ENCODE measurements at regions not wholly inside any gene's neighbourhood (a gene's known extent, or its start where the extent isn't known, plus 50 kb on each side); places are given as distances from the start of the nearest gene placed in this dataset.
"Not testable (repeated sequence)": the region's sequence is repeated elsewhere in the genome, so short reads cannot be mapped to it uniquely, and the experiment has no call there.

DNA sequence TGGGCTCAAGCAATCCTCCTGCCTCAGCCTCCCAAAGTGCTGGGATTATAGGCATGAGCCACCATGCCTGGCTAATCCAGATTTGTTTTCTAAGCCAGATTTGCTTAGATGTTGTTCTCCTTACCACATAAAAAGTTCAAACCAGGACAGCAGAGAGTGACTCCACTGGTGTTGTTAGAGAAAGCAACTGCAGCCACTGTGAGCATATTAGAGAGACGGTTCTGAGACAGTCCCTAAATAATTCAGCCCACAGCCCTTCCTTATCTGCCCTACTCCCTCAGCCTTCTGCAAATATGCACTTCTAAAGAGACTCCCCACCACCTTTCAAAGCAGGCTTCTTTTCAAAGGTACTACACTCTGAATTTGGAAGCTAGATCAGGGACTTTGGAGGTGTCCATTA is 96.1 kb downstream of the DRD1 start:
- in situ Hi-C loops (cut with HindIII; ENCODE audit: low sequenced_read_pairs): no loop called here

DNA sequence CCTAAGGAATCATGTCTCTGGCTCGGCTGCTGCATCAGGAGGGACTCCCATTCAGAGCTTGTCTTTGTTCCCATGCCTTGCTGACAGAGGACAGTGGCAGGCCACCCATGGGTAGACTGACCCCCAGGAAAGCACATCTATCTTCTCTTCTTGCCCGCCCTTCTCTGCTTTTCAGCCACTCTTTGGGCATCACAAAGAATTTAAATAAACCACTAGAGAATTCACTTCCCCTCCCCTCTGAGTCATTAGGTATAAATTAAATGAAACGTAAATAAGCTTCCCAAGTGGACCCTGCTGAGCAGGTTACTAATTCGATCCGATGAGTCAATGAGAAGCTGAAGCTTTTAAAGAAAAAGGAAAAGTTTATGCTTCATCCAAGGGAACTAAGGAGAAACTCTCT is 97.0 kb downstream of the DRD1 start:
- in situ Hi-C loops (cut with HindIII; ENCODE audit: low sequenced_read_pairs): no loop called here

DNA sequence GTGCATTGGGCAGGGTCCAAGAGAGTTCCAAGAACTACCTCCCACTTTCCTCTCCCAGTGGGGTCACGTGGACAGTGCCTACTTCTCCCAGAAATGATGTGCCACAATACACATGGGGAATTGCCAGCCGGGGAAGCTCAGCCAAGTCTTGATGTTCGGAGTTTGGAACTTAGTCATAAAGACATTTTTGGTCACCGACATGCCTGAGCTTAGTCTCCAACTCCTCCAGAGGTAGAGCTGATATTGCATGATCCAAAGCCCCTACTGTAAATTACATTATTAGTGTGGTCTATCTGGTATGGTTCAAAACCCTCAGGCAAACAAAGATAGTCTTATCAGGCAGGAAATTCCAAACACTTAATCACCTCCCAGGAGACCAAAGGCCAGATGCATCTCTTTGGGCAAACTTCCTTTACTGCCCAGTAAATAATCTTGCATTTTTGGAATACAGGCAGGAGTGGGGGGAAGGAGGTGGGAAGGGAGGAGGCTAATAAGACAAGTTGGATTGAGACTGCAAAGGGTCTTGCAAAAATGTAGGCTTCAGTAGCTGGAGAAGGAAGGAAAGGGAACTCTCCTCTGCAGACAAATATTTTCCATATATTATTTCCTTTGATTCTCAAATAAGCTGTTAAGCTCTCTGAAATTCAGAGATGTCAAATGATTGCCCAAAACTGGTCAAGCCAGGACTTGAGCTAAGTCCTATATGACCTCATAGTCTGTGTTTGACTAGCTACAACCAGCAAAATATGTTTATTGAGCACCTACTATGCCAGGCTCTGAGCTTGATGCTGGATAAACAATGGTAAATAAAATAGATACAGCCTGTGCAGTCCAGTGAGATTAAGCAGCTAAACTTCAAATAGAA is 99.4 kb downstream of the DRD1 start:
- in situ Hi-C loops (cut with HindIII; ENCODE audit: low sequenced_read_pairs): no loop called here

DNA sequence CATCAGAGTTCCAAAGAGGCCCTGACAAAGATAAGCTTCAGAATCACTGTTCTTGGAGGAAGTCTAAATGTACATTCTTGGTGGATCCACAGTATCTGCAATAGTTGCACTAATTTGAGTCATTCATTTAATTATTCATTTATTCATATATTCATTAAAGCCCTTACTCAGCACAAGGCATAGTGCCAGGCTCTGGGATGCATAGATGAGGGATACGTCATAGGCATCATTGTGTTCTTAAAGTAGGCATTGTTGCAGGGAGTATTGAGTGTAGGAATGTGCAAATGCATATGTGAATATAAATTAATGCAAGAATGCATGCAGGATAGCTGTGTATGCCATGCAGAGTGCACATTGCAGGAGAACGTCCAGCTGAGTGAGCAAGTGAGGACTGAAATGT is 100.7 kb downstream of the DRD1 start:
- in situ Hi-C loops (cut with HindIII; ENCODE audit: low sequenced_read_pairs): no loop called here

DNA sequence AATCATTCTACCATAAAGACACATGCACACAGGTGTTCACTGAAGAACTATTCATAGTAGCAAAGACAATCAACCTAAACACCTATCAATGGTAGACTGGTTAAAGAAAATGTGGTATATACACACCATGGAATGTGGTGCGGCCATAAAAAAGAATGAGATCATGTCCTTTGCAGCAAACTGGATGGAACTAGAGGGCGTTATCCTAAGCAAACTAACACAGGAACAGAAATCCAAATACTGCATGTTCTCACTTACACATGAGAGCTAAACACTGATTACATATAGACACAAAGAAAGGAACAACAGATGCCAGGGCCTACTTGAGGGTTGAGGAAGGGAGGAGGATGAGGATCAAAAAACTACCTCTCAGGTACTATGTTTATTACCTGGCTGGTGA is 103.8 kb downstream of the DRD1 start:
- in situ Hi-C loops (cut with HindIII; ENCODE audit: low sequenced_read_pairs): no loop called here

DNA sequence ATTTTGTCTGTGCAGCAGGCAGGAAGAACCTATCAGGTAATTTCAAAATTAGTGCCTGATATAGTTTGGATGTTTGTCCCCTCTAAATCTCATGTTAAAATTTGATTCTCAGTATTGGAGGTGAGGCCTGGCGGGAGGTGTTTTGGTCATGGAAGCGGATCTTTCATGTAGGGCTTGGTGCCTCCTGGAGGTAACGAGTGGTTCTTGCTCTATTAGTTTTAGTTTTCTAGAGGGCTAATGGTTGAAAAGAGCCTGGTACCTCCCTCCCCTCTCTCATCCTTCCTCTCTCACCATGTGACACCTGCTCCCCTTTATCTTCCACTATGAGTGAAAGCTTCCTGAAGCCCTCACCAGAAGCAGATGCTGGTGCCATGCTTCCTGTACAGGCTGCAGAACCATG is 106.3 kb downstream of the DRD1 start:
- in situ Hi-C loops (cut with HindIII; ENCODE audit: low sequenced_read_pairs): no loop called here

DNA sequence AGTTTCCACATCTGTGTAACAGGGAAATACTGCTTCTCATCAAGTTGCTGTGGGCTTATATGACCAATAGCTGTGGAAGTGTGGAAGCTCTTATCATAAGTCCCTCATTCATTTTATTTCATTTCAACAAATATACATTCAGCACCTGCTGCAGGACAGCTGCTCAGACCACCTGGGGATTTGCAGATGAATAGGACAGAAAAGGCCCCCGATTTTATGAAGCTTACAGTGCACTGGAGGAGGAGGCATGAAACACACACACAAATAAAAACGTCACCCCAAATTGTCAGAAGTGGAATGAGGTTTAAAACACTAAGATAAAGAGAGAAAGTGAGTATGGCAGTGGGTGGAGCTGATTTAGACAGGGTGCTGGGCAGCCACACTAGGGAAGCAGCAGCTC is 107.2 kb downstream of the DRD1 start:
- in situ Hi-C loops (cut with HindIII; ENCODE audit: low sequenced_read_pairs): no loop called here

DNA sequence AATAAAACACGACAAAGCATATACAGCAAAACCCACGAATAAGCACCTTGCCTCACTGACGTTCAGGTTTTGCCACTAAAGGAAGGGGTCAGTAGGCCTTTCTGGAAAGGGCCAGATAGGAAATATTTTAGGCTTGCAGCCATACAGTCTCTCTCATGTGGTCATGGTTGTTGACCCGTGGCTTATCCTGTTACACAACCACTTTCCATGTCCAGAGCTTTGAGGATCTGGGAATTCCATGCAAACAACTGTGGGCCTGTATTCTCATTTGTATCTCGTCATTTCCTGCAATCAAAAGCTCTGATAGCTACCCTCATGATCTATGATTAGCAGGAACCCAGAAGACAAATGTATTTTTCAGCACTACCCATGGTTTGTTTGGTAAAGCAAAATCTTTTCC is 108.3 kb downstream of the DRD1 start:
- in situ Hi-C loops (cut with HindIII; ENCODE audit: low sequenced_read_pairs): no loop called here

DNA sequence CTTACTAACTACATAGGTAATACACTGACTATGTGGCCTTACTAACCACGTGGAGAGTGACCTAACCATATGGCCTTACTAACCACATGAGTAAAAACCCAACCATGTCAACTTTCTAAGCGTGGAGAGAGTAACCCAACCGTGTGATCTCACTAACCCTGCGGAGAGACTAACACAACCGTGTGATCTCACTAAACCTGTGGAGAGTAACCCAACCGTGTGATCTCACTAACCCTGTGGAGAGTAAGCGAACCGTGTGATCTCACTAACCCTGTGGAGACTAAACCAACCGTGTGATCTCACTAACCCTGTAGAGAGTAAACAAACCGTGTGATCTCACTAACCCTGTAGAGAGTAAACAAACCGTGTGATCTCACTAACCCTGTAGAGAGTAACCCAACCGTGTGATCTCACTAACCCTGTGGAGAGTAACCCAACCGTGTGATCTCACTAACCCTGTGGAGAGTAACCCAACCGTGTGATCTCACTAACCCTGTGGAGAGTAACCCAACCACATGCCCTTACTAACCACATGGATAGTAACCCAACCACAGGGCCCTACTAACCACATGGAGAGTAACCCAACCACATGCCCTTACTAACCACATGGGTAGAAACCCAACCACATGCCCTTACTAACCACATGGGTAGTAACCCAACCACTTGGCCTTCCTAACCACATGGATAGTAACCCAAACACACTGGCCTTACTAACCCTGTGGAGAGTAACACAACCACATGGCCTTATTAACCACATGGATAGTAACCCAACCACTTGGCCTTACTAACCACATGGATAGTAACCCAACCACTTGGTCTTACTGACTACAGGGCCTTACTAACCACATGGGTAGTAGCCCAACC is 112.6 kb downstream of the DRD1 start:
- in situ Hi-C loops (cut with HindIII; ENCODE audit: low sequenced_read_pairs): not testable (repeated sequence)

DNA sequence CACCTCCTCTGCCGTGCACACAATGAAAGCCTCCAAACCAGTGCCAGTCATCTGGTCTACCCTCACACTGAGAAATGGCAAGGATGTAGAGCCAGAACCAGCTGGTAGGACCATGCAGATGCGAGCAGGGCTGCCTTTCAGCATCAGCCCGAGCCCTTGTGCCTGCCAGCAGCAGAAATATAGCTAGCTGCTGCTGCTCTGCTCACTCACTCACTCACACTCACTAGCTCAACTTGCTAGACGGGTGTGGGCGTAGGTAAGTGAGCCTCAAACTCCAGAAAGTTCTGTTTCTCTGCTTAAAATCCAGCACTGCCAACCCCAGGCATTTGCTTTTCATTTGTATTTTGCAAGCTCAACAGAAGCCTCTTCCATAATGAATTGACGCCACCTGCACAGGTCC is 114.0 kb downstream of the DRD1 start:
- in situ Hi-C loops (cut with HindIII; ENCODE audit: low sequenced_read_pairs): no loop called here

DNA sequence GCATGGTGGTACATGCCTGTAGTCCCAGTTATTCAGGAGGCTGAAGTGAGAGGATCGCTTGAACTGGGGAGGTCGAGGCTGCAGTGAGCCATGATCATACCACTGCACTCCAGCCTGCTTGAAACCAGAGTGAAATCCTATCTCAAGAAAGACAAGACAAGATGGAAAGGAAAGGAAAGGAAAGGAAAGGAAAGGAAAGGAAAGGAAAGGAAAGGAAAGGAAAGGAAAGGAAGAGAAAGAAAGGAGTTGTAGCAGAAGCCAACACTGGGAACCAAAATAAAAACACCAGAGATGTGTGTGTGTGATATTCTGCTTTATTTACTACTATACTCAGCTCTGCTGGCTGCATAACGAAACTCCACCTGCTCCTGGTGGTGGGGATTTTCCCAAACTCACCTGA is 115.3 kb downstream of the DRD1 start:
- in situ Hi-C loops (cut with HindIII; ENCODE audit: low sequenced_read_pairs): no loop called here

DNA sequence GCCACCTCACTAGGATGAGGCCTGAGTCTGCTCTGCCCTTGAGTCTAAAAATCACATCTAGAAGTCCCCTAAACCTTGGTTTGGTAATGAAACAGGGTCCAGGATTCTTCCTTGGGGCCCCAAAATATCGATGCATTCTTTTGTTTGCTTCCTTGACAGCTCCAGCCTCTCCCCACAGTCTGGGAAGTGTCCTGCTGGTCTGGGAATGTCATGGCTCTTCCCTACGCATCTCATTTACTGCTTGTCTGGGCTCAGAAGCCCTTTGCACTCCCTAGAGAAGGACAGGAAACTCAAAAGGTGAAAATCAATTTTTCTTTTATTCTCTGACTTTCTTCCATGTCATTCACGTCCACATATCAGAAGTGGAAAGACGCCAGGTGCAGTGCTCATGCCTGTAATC is 115.8 kb downstream of the DRD1 start:
- in situ Hi-C loops (cut with HindIII; ENCODE audit: low sequenced_read_pairs): no loop called here

DNA sequence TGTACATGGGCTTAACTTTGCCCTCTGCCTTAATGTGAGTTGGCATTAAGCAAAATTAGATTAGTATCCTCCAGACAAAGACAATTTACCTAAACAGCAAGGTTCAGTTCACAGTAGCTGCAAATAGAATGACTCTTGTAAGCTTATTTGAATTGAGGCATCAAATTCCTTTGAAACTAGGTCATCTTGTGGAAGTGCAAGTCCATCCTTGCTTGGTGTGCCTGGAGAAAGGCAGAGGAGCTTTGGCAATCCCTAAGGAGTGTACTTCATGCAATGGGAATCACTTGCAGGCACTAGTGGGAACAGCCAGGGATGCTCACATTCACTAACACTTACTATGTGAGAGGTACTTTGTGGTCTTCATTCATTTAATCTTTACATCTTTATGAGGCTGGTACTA is 118.3 kb downstream of the DRD1 start:
- in situ Hi-C loops (cut with HindIII; ENCODE audit: low sequenced_read_pairs): no loop called here

DNA sequence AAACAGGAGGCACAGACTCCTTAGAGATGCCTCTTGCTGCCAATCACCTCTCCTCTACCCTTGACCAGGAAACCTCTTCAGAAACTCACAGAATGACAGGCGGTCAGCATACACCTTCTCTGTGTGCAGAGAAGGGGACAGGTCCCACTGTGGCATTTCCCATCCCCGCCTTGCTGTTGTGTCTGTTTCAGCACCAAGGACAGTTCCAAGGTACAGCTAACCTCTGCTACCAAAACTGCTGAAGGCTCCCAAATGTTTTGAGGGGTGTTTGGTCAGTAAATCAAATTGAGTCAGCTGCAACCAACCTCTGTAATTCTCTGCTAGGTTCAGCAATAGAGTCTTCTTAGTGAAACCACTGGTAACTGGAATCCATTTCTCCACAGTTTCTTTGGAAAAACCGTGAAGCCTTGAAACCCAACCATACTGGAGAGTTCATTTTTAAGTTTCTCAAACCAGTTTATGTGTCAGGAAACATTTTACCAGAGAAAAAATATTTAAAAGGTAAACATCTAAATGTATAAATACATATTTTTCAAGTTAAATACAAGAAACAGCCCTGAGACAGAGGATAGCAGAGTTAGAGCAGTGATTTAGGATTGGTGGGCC is 122.0 kb downstream of the DRD1 start:
- in situ Hi-C loops (cut with HindIII; ENCODE audit: low sequenced_read_pairs): no loop called here

DNA sequence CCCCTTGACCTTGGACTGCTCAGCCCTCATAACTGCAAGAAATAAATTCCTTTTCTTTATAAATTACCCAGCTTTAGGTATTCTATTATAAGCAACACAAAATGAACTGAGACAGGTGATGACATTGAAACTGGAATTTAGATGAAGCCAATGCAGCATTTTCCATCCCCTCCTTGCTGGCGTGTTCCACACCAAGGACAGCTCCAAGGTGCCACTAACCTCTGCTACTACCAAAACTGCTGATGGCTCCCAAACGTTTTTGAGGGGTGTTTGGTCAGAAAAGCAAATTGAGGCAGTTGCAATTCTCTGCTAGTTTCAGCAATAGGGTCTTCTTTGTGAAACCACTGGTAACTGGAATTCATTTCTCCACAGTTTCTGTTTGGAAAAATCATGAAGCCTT is 124.8 kb downstream of the DRD1 start:
- in situ Hi-C loops (cut with HindIII; ENCODE audit: low sequenced_read_pairs): no loop called here

DNA sequence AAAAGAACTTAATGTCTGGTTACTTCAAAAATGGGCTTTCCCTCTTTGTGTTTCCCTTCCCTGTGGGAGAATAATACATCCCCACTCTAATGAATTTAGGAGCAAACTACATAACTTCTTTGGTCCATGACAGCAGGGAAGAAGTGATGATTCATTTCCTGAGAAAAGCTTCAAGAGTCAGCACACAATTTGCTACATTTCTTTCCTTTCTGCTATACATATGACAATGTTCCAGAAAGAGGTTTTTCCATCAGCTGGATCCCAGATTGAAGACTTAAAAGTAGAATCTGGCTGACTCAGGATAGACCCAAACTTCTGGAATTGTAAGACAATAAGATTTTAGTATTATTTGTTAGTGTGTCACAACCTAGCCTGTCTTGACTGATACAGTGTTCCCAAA is 126.1 kb downstream of the DRD1 start:
- in situ Hi-C loops (cut with HindIII; ENCODE audit: low sequenced_read_pairs): no loop called here

DNA sequence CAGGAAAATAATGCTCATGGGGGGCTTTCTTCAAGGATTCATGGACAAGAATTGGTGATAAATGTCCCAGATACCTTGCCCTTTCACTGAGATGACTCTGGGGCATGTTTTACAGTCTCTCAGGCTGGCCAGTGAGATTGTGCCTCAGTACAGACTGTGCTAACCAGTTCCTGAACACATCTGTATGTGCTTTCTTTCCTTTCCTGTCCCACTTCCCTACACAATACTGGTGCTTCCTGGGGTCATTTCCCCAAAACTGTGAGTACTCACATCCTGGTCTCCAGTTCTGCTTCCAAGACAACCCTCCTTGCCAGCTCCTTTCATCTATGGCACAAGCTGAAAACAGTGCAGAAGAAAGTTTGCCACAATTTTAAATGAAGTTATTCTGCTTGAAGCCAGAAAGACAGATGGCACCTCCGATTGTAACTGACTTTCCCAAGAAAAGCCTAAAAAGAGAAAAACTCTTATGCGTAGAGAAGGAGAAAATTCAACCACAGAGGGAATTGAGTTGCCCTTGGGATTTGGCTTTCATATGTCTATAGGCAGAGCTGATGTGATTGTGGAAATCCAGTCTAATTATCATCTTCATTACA is 134.7 kb downstream of the DRD1 start:
- in situ Hi-C loops (cut with HindIII; ENCODE audit: low sequenced_read_pairs): no loop called here

DNA sequence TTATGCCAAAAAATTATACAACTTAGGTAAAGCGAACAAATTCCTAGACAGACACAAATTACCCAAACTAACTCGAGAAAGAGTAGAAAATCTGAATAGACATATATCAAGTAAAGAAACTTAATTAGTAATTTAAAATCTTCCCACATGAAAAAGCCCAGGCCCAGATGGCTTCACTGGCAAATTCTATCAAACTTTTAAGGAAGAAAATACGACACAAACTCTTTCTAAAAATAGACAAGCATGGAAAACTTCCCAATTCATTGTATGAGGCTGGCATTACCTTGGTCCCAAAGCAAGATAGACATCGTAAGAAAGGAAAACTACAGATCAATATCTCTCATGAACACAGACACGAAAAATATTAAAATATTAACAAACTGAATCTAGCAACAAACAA is 135.3 kb downstream of the DRD1 start:
- in situ Hi-C loops (cut with HindIII; ENCODE audit: low sequenced_read_pairs): no loop called here

DNA sequence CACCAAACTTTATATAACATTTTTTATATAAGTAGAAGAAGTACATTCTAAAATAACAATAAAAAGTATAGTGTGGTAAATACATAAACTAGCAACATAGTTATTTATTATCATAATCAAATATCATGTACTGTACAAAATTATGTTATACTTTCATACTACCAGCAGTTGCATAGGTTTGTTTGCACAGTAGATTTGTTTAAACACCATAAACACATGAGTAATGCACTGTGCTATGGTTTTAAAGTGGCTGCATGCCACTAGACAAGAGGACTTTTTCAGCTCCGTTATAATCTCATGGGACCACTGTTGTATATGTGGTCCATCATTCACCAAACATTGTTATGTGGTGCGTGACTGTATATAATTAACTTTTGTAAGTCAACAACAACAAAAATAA is 137.6 kb downstream of the DRD1 start:
- in situ Hi-C loops (cut with HindIII; ENCODE audit: low sequenced_read_pairs): no loop called here

DNA sequence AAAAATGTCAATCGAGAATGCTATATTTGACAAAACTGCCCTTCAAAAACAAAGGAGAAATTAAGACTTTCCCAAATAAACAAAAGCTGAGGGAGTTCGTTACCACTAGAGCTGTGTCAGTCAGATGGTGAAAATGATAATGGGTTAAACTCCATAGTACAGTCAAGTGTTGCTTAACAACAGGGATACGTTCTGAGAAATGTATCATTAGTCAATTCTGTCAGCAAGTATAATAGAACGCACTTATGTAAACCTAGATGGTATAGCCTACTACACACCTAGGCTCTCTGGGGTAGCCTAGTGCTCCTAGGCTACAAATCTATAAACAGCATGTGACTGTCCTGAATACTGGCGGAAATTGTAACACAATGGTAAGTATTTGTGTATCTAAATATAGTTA is 138.7 kb downstream of the DRD1 start:
- in situ Hi-C loops (cut with HindIII; ENCODE audit: low sequenced_read_pairs): no loop called here

DNA sequence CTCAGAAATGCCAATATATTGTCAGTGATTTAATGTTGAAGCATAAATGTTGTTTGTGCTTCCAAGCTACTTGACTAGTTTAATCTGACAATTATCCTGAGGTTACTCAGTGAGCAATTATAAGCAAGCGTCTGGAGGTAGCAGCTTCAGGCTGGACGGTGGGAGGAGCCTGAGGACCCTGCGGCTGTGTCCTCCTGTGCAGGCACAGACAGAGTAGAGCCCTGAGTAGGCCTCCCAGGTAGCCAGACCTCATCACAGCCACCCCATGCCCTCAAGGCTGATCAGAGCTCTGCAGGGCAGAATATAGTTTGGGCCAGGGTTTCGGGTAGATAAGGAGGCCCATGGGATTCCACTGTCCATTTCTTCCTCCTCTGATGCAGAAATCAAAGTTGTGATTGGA is 153.6 kb downstream of the DRD1 start:
- in situ Hi-C loops (cut with HindIII; ENCODE audit: low sequenced_read_pairs): no loop called here
